SK-N-SH treated with all-trans-retinoic acid at 6 μM for 48 hours (cell line): ENCODE measurements at regions not wholly inside any gene's neighbourhood (a gene's known extent, or its start where the extent isn't known, plus 50 kb on each side); places are given as distances from the start of the nearest gene placed in this dataset.

Source experiments
- ATAC-seq: fragments of 200-7000 bp; cut with Tn5 transposase; 3 replicates; pipeline ENCODE4 v1.9.1; 2020; ENCODE audit warnings: mild to moderate bottlenecking, moderate library complexity
- ARNTL ChIP-seq: fragments of 450-650 bp; formaldehyde crosslinking; IDR thresholded peaks from 2 replicates; pipeline ENCODE4 v1.5.0; 2020; ENCODE audit warnings: low read depth, mild to moderate bottlenecking, moderate library complexity, borderline replicate concordance
- BACH2 ChIP-seq: fragments of 250-450 bp; sonication (Bioruptor Pico); IDR thresholded peaks from 2 replicates; pipeline ENCODE4 v1.9.0; 2021; ENCODE audit warnings: mild to moderate bottlenecking, borderline replicate concordance
- CSRNP3 ChIP-seq: fragments of 250-450 bp; sonication (Bioruptor Pico); IDR thresholded peaks from 2 replicates; pipeline ENCODE4 v1.5.1; 2021; ENCODE audit warnings: mild to moderate bottlenecking, moderate library complexity
- GLIS3 ChIP-seq: fragments of 250-450 bp; sonication (Bioruptor Pico); IDR thresholded peaks from 2 replicates; pipeline ENCODE4 v1.5.0; 2020; ENCODE audit warnings: mild to moderate bottlenecking, moderate library complexity
- ISL1 ChIP-seq: fragments of 250-450 bp; sonication (Bioruptor Pico); IDR thresholded peaks from 2 replicates; pipeline ENCODE4 v2.1.2; 2022; ENCODE audit warnings: mild to moderate bottlenecking, moderate library complexity
- PATZ1 ChIP-seq: fragments of 250-450 bp; sonication (Bioruptor Pico); IDR thresholded peaks from 2 replicates; pipeline ENCODE4 v1.8.0; 2020; ENCODE audit warnings: mild to moderate bottlenecking, moderate library complexity, borderline replicate concordance
- POU6F1 ChIP-seq: fragments of 250-450 bp; sonication (Bioruptor Pico); IDR thresholded peaks from 2 replicates; pipeline ENCODE4 v1.8.0; 2021; ENCODE audit warnings: low read depth, mild to moderate bottlenecking, moderate library complexity, borderline replicate concordance
- PPARA ChIP-seq: fragments of 250-450 bp; sonication (Bioruptor Pico); IDR thresholded peaks from 2 replicates; pipeline ENCODE4 v1.5.0; 2020; ENCODE audit warnings: mild to moderate bottlenecking, borderline replicate concordance
- RARB ChIP-seq: fragments of 250-450 bp; sonication (Bioruptor Pico); IDR thresholded peaks from 2 replicates; pipeline ENCODE4 v1.8.0; 2021; ENCODE audit warnings: mild to moderate bottlenecking, moderate library complexity
- SNAI2 ChIP-seq: fragments of 250-450 bp; sonication (Bioruptor Pico); IDR thresholded peaks from 2 replicates; pipeline ENCODE4 v1.5.0; 2020; ENCODE audit warnings: mild to moderate bottlenecking, moderate library complexity
- TCF4 ChIP-seq: fragments of 250-450 bp; sonication (Bioruptor Pico); IDR thresholded peaks from 2 replicates; pipeline ENCODE4 v1.8.0; 2021; ENCODE audit warnings: mild to moderate bottlenecking, moderate library complexity, borderline replicate concordance
- TOX ChIP-seq: fragments of 250-450 bp; sonication (Bioruptor Pico); IDR thresholded peaks from 2 replicates; pipeline ENCODE4 v1.8.0; 2021; ENCODE audit warnings: mild to moderate bottlenecking, moderate library complexity, borderline replicate concordance
- TSHZ2 ChIP-seq: fragments of 250-450 bp; sonication (Bioruptor Pico); IDR thresholded peaks from 2 replicates; pipeline ENCODE4 v1.5.0; 2020; ENCODE audit warnings: mild to moderate bottlenecking, moderate library complexity
- ZC3H10 ChIP-seq: fragments of 250-450 bp; sonication (Bioruptor Pico); IDR thresholded peaks from 2 replicates; pipeline ENCODE4 v1.5.1; 2021; ENCODE audit warnings: mild to moderate bottlenecking, moderate library complexity
- ZFP3 ChIP-seq: fragments of 250-450 bp; sonication (Bioruptor Pico); IDR thresholded peaks from 2 replicates; pipeline ENCODE4 v1.5.0; 2020; ENCODE audit warnings: mild to moderate bottlenecking, moderate library complexity
- ZFP30 ChIP-seq: fragments of 450-650 bp; formaldehyde crosslinking; IDR thresholded peaks from 2 replicates; pipeline ENCODE4 v1.5.0; 2022; ENCODE audit warnings: mild to moderate bottlenecking, moderate library complexity
- ZNF565 ChIP-seq: fragments of 450-650 bp; formaldehyde crosslinking; conservative IDR thresholded peaks from 2 replicates; pipeline ENCODE4 v1.5.0; 2020; ENCODE audit warnings: low read depth, mild to moderate bottlenecking, moderate library complexity
- ZNF70 ChIP-seq: fragments of 450-650 bp; formaldehyde crosslinking; IDR thresholded peaks from 2 replicates; pipeline ENCODE4 v1.5.0; 2020; ENCODE audit warnings: mild to moderate bottlenecking, moderate library complexity
- ZNF8 ChIP-seq: fragments of 450-650 bp; formaldehyde crosslinking; IDR thresholded peaks from 2 replicates; pipeline ENCODE4 v1.5.0; 2020; ENCODE audit warnings: mild to moderate bottlenecking, moderate library complexity
- TF ChIP-seq, protein P1 (sequence below): fragments of 250-450 bp; sonication (Bioruptor Pico); IDR thresholded peaks from 2 replicates; pipeline ENCODE4 v1.5.1; 2020; ENCODE audit warnings: low read depth, mild to moderate bottlenecking, moderate library complexity

DNA sequence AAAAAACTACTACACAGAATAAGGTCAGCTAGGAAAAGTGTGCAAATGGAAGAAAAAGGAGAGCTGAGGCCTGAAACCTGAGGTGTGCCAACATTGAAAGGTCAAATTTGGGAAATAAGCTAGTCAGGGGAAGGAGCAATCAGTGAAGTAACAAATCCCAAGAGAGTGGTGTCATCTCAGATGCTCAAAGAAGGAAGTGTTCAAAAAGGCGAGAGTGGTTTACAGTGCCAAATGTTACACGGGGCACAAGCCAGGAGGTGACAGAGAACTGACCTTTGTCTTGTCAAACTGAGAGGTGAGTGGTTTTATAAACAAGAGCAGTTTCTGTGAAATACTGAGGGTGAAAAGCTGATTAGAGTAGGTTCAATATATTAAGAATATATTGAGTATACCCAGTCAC, 83.0 kb upstream of the TCF21 start:
- ATAC-seq, result no peak

DNA sequence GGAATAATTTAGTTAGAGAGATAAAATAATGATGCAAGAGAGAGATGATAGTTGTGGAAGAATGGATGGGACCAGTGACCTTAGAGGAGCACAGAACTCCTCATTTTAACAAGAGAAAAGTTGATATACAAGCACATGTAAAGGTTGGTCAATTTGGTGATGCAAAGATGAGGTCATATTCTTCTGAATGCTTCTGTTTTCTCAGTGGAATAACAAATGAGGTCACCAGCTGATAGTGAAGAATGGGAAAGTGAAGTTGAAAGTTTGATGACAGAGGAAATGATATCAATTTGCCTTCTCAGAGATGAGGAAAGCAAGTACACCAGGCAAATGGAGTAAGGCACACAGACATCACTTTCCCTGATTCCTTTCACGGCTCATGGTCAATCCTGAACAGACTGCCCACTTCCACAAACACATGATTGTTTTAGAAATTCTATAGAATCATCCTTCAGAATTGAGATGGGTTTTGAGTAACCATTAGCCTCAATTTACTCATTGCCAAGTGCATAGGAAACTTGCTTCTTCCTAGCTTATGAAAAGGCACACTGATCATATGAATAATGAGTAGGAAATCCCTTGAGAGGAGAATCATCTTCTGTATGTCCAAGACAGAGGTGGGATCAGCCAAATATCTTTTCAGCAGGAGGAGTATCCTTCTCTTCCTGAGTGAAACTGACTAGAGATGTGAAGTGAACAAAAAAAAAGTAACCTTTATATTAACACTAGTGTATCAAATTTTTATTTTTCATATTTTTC, 82.4 kb upstream of the TCF21 start:
- ATAC-seq, result no peak
- TF ChIP-seq BACH2 (CRISPR knock-in tag) (no peak), ISL1 (no peak), GLIS3 (CRISPR knock-in tag) (no peak), ZFP3 (no peak), ARNTL (CRISPR knock-in tag) (no peak), PATZ1 (CRISPR knock-in tag) (no peak)
- TF ChIP-seq, all 23 proteins: peak for 0

More for the DNA sequence above, 83.0 kb upstream of the TCF21 start:
- TF ChIP-seq ZFP3 (no peak), RARB (CRISPR knock-in tag) (no peak), CSRNP3 (CRISPR knock-in tag) (no peak), ZFP30 (CRISPR knock-in tag) (no peak), ZC3H10 (CRISPR knock-in tag) (no peak), BACH2 (CRISPR knock-in tag) (no peak)

DNA sequence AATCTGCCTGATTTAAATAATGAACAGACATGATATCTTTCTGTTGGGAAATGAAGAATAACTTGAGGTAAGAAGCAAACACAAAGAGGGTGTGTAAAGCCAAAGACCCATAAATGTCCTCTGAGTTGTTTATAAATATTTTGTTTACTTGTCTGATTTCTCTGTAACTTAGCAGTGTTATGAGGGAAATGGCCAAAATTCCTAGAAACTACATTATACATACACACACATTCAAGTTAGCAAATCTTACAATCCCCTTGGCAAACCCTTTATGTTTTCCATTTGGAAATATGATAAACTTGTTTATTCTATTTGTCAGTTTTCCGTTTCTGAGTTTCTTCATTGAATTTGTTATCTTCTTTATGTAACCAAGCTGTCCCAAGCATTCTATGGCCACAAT, 81.4 kb upstream of the TCF21 start:
- TF ChIP-seq ZNF565 (CRISPR knock-in tag) (no peak), TCF4 (CRISPR knock-in tag) (no peak), CSRNP3 (CRISPR knock-in tag) (no peak), ZNF70 (no peak), RARB (CRISPR knock-in tag) (no peak), PPARA (CRISPR knock-in tag) (no peak), ISL1 (no peak), POU6F1 (no peak), SNAI2 (CRISPR knock-in tag) (no peak), GLIS3 (CRISPR knock-in tag) (no peak), TOX (CRISPR knock-in tag) (no peak), BACH2 (CRISPR knock-in tag) (no peak)
- ATAC-seq, result no peak

GRCh38 chr6:133809406-133809805, 79.5 kb upstream of the TCF21 start:
- ATAC-seq, result no peak
- TF ChIP-seq ZNF565 (CRISPR knock-in tag) (no peak), ZNF70 (no peak), BACH2 (CRISPR knock-in tag) (no peak), ZNF8 (CRISPR knock-in tag) (no peak), PPARA (CRISPR knock-in tag) (no peak), ZFP3 (no peak), TCF4 (CRISPR knock-in tag) (no peak), ZFP30 (CRISPR knock-in tag) (no peak), TSHZ2 (CRISPR knock-in tag) (no peak), GLIS3 (CRISPR knock-in tag) (no peak), POU6F1 (no peak)
- TF ChIP-seq, protein P1, sequence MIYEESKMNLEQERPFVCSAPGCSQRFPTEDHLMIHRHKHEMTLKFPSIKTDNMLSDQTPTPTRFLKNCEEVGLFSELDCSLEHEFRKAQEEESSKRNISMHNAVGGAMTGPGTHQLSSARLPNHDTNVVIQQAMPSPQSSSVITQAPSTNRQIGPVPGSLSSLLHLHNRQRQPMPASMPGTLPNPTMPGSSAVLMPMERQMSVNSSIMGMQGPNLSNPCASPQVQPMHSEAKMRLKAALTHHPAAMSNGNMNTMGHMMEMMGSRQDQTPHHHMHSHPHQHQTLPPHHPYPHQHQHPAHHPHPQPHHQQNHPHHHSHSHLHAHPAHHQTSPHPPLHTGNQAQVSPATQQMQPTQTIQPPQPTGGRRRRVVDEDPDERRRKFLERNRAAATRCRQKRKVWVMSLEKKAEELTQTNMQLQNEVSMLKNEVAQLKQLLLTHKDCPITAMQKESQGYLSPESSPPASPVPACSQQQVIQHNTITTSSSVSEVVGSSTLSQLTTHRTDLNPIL (CRISPR knock-in tag), result no peak
